Embryonic facial prominence (tissue), 1 donor: ENCODE measurements at regions not wholly inside any gene's neighbourhood (a gene's known extent, or its start where the extent isn't known, plus 50 kb on each side); places are given as distances from the start of the nearest gene placed in this dataset.
"Not testable (repeated sequence)": the region's sequence is repeated elsewhere in the genome, so short reads cannot be mapped to it uniquely, and the experiment has no call there.

ENCODE experiments used
- DNase-seq: peaks from one replicate; pipeline ENCODE4 v3.0.0-alpha.2; 2016; ENCODE audit errors: extremely low spot score

DNA sequence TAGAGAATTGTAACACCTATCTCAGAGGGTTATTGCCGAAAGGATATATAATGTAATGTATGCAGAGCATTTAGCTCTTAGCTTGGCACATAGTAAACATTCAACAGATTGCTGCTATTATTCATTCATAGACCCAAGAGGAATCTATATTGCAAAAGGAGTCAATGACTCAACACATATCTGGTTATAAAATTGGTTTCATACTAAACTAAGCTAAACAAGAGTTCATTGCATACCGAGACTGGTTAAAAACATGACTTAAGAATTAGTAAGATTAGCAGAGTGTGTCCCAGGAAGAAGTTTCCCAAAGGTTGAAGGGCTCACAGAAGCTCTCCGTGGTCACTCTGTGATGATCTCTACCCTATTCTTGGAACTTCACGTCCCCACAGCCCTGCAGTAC, 339.6 kb upstream of the CCNH start:
- DNase-seq = no peak

DNA sequence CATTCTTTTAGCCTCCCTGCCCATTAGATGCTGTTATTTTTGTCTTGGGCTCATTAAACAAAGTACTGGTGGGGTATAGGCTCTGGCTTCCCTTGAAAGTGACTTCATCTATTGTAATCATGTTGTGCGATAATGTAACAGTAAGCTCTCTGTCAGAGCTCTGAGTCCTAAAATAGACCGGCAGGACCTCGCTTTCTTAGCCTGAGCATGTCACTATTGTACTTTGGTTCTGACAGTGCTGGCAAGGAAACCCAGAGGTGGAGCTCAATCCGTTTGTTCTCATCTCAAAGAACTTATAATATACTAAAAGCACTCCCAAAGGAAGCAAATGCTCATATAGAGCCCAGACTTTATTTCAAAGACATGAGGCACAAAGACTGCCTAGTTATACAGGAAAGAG, 339.1 kb upstream of the CCNH start:
- no peak for DNase-seq

DNA sequence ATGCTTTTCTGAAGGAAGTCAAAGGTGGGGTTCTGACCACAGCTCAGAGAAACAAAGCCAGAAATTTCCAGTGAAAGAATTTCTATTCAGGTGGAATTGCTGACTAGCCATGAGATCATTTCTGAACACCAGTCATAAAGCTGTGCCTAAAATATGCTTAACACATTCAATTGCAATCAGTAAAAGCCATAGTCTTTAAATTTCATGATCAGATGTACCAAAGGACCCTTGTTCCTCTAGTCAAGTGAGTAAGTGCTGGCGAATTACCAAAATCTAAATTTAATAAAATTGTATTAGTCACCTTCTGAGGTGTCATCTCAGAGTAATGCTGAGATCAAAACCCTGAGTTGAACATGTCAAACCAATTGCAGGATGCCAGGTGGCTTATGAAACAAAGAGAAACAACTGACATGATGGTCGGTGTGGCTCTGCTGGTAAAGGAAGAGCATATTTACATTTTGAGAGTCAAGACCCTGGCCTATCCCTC, 334.2 kb upstream of the CCNH start:
- no peak for DNase-seq

DNA sequence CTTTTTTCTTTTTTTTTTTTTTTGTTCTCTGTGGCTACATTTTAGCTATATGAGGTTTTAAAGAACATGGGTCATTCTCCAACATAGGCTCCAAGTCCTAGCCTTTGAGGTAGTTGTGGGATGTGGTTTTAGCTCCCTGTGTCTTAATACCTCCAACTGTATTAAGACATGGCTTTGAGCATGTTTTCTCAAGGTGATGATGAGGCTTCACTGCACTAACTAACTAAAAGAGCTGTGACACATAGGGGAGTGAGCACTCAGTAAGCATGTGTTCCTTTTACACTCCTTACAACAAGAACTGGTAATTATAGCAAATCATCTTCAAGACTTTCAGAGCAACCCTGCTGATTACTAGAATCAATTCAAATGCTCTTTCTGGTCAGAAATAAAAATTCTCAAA, 333.6 kb upstream of the CCNH start:
- DNase-seq = no peak

DNA sequence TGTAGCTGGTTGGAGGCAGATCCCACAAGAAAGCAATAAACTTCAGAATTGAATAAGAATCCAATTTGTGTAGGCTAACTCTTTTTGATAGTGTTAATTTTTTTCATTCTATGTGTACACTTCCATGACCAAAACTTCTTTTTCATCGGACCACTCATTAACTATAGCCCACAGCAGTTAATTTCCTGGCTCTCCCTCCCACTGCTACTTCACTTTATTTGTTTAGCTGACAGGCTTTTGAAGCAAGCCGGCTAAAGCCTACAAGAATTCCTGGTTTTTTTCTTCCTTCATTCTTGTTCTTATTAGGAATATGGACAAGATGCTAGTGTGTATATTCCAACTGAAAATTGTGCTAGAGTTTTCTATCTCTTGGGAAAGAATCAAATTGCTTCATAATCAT, 329.2 kb upstream of the CCNH start:
- DNase-seq = no peak

DNA sequence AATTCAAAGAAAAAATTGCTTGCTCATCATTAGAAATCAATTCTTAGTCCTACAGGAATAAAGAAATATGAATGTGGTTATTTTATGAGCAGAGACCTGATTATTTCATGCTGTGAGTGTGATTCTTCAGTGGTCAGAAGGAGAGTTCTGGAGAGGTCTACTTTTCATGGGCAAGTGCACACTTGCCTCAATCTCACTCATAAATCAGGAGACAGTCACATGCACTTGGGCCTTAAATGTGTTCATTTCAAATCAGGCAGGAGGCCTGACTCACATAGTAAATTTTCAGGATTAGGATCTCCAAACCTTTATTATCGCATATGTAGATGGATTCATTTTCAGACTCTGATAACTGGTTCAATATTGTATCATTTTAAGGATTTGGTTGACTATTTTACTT, 323.2 kb upstream of the CCNH start:
- DNase-seq = no peak

DNA sequence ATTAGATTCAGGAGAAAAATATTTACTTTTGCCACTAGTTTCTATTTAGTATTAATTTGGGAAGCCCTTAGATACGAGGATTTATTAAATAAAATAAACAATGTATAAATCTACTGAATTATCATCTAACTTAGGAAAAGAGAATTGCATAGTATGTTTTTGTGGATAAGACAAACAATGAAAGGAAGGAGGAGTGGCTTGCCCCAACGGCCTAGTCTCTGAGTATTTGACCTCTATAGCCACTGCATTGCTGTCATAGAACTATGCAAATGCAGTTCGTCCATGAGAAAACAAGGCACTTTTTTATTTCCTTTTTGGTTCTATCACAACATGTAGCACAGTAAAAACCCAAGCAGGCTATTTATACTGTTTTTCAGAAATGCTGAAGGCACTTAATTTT, 321.2 kb upstream of the CCNH start:
- no peak for DNase-seq

DNA sequence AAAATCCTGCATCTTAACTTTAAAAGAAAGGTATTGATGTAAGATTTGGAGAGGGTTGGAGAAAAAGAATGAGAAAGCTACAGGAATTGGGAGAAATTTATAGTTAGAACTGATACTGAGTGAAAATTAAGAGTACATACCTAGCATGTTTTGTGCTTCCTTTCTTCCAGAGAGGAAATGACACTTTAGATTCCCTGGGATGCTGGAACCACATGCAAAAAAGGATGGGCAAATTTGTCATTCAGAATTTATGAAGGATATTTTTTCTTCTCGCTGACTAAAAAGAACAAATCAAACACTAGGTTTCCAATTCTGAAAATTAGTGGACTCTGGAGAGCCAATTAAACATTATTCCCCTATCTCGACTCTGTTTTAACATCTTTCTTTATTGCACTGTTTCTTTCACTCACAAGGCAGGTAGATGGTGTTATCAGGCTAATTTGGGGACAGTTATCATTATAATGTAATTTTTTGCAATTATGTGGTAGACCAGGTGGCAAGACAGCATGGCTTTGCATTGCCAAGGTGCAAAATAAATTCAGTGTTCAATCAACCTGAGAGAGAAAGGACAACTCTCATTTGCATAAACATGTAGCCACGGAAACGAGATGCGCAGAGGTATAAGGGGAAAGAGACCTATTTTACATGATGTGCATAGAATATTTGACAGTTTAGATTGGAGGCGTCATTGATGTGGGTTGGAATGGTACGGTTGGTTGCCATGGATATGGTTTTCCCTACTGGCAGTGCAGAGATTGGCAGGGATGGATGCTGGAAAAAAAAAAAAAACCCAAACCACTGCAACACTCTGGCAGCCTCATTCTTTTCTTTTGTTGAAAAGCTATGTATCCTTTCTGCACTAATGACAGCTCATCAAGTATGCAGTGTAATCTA, 320.4 kb upstream of the CCNH start:
- DNase-seq = no peak

DNA sequence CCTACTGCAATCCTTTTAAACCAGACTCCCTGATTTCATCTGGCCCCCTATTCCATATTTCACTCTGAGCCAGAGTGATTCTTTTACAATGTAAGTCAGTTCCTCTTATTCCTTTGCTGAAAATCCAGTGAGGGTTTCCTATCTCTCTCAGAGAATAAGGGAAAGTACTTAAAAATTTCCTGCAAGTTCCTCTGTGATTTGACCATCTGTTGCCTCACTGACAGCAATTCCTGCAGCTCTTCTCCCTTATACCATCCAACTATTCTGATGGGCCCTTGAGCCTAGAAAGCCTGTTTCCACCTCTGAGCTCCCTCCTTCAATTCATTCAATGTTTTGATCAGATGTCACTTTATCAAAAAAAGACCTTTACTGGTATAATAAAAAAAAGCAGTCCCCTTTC, 317.1 kb upstream of the CCNH start:
- DNase-seq = no peak

DNA sequence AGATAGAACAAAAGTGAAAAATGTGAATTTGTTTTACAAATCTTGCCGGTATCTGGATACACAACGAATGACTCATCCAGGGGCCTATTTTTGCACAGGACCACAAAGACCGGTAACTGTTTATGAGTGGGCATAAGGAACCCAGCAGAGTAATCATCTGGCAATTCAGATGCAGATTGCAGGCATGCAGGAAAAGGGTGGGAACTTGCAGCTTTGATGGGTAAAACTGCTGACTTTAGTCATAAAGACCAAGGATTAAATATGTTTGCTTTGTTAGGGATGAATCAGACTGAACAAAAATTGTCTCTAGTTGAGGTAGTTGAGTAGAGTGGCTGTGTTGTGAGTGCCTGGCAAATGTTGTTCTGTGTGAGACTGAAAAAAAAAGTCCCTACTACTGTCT, 309.6 kb upstream of the CCNH start:
- DNase-seq = no peak

DNA sequence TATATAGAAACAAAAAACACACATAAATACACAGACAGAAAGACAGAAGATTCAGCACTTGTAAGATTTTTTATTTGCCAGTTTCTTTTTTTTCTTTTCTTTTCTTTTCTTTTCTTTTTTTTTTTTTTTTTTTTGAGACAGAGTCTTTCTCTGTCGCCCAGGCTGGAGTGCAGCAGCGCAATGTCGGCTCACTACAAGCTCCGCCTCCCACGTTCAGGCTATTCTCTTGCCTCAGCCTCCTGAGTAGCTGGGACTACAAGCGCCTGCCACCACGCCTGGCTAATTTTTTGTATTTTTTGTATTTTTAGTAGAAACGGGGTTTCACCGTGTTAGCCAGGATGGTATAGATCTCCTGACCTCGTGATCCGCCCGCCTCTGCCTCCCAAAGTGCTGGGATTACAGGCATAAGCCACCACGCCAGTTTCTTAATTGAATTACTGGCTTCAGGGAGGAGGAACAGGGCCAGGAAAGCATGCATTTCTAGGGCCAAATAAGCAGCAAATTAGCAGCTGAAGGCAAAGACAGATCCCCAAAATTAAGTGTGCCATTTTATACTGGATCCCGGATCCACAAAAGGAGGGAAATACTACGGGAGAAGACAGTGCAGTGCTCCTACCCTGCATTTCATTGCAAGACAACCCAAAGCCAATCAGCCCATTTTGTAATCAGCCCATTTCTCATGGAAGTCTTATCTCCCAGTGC, 305.6 kb upstream of the CCNH start:
- DNase-seq = not testable (repeated sequence)

DNA sequence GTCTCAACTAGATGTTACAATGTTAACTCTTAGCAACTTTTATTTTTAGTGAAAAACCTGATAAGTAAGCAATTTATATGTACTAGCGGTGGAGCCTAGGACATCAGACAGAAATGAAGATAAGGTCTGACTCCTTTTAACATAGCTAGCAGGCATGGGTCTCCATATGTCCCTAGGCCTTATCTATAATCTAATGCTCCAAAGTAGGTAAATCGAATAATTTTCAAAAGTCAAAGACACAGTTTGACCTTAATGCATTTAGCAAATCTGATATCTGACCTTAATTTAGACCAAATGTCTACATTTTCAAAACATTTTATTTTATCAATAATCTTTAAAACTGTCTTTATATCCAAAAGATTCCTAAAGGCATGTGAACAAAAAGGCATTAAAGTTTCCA, 305.0 kb upstream of the CCNH start:
- DNase-seq = no peak

DNA sequence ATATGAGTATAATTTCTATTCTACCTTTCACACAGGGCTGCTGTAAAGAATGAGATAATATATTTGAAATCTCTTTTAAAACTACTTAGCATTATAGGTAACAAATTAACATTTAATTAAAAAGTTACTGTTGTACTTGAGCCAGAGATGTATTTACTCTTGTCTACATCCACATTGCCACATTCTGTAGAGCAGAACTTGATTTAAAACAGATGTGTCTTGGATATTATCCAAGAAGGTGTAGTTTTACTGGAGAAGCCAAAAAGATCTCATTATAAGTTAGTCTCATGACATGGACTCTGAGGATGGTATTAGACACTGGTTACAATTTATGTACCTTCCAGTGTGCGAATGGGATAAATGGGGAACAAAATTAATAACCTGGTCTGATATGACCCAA, 293.1 kb upstream of the CCNH start:
- peak; percentile 8 for DNase-seq

DNA sequence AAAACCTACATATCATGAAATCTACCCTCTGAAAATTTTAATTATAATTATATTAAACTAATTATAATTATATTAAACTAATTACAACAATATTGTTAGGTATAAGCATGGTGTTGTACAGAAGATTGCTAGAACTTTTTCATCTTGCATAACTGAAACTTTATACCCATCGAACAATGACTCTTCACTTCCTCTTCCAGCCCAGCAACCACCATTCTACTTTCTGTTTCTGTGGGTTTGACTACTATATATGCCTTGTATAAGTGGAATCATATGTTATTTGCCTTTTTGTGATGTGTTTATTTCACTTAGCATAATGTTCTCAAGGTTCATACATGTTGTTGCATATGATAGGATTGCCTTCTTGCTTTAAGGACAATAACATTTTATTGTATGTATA, 274.2 kb upstream of the CCNH start:
- DNase-seq = no peak

DNA sequence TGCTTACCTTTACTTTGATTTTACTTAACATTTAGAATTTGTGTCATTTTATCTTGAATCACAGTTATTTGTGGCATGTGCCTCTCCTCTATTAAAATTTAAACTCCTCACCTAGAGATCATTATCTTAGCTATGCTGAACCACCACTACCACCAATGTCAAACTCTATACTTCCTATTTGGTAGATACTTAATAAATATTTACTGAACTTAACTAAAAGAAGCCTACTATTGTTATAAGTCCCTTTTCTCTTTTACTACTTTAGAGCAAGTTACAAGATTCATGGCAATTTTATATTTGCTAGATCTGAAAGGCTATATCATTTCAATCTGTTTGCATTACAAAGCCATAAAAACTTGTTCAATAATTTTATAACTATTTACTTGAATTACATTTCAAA, 273.3 kb upstream of the CCNH start:
- no peak for DNase-seq

DNA sequence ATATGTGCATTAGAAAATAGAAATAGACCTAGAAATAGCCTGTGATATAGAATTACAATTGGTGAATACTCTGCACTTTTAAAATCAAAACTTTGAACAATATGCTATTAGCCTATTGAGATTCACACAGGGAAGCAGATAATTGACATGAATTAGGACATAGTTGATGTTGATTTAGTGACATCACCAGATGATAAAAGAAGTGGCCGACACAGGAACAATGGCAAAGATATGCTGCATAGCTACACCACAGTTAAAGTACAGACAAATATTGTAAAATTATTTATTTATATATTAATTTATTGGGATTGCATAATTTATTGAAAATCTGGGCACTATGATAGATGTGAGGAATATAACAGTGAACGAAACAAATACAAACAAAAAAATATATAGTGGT, 261.5 kb upstream of the CCNH start:
- DNase-seq = no peak

DNA sequence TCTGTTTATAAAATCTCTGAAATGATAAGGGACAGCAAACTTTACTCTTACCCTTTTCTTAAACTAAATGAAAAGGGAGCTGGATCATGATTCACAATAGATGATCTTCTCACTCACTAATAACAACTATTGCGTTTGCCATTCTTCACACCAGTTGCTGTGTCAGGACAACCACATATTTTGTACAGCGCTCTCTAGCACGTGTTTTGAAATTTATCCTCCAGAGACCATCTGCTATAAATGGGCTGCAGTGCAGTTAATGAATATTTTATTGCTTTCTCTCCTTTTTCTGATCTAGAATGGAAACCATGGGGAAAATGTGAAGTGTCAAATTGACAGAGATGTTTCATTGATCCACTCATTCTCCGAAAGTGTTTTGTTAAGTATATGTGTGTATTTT, 258.4 kb upstream of the CCNH start:
- no peak for DNase-seq

DNA sequence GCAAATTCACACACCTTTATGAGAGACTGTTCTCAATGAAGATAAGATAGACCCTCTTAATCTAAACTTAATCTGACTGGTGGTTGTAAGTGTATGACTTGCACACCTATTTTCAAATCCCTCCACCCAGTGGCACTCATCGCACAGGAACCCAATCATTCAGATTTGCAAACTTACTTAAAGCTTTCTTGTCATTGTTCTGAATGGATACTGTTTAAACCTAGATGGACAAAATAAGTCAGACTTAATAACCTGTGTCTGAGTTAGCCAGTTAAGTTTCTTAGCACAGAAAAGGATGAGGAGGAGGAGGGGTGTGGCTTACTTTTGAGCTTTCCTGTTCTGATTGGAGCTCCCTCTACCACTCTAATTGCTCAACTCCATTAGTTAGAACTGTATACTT, 252.4 kb upstream of the CCNH start:
- DNase-seq = no peak

DNA sequence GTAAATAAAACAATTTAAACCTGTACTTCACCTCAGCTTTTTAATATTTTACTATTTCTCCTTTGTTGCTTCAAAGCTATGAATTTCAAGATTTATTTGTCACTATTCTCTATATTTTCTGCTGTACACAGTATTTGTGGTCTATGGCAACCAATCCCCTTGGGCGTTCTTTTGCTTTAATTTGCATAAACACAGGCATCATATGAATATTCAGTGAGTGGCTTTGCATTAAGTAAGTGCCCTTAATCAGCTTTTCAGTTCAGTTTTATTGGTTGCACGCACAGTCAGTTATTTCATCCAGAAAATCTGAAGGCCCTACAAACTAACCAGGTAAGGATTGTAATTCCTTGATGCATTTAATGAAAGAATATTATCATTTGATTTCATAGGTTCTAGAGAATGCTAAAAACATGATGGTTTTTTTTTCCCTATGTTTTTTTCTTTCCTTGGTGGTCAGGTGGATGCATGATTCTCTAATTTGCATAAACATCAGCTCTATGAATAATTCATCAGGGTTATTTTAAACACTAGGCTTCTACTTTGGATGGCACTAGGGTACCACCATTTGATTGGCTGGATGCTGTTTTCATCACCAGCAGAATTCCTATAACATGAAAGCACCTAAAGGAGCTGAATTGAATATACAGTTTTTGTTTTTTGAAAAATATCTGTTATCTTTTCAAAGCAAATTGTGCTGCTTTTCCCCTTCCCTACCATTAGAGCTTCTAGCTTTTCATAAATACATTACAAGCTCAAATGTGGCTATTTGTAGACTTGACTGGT, 249.2 kb upstream of the CCNH start:
- DNase-seq = no peak

DNA sequence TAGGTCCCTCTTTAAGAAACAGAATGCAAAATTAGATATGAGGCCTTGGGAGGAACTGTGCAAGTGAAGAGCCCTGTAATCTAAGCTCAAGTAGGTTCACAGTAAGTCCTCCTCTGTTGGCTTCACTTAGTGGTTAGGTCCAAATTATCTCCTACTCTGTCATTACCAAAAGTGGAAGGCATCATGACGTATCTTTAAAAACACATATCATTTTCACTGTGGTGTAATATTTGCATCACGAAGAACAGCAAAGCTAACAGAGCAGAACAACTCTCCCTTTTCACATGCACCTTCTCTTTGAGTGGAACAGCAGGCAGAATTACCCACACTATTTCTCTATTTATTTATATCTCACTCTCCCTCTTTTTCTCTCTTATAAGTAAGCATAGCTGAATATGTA, 240.5 kb upstream of the CCNH start:
- DNase-seq = no peak

DNA sequence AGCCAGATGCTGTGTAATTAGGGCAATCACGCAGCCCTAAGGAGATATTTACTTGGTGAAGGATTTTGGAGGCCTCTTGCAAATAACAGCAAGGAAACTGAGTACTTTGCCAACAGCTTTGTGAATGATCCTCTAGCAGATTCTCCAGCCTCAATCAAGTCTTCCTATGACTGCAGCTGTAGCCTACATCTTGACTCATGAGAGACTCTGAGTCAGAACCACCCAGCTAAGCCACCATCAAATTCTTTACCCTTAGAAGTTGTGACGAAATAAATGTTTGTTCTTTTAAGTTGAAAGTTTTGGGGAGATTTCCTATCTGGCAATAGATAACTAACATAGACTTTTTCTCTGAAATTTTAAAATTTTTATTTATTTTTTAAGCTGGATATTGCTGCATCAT, 237.6 kb upstream of the CCNH start:
- no peak for DNase-seq

DNA sequence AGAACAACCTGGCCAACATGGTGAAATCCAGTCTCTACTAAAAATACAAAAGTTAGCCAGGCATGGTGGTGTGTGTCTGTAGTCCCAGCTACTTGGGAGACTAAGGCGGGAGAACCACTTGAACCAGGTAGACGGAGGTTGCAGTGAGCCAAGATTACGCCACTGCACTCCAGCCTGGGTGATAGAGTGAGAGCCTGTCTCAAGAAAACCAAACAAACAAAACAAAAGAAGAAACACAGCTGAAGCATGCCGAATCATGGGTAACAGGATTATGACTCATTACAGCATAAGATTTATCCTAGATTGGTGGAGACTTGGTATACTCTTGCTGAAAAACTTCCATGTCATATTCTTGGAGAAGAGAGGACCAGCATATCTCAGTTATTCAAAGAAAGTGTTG, 236.7 kb upstream of the CCNH start:
- DNase-seq = no peak

DNA sequence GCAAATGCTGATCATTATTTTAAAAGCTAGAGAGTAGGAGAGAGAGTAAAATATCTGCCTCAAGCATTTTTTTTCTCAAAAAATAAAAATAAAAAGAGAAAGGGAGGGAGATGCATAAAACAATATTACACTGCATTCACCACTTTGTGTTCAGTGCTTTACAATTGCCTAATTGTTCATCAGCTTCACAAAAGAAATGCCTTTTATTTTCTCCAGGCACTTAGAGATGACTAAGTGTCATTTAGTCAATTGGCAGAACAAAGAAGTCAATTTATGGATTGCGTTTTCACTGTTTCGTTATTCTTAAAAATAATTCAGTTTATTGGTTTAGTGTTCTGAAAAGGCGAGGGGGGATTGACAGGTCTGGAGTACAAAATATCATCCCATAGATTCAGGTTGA, 232.5 kb upstream of the CCNH start:
- no peak for DNase-seq
